ENCODE measurements at regions not wholly inside any gene's neighbourhood (a gene's known extent, or its start where the extent isn't known, plus 50 kb on each side); places are given as distances from the start of the nearest gene placed in this dataset.

- DNase-seq = no peak
Measured at GRCh38 chrX:2607113-2607512, 84.0 kb upstream of the CD99 start.

GRCh38 chrX:2600564-2600963, 90.5 kb upstream of the CD99 start:
- DNase-seq = no peak

DNA sequence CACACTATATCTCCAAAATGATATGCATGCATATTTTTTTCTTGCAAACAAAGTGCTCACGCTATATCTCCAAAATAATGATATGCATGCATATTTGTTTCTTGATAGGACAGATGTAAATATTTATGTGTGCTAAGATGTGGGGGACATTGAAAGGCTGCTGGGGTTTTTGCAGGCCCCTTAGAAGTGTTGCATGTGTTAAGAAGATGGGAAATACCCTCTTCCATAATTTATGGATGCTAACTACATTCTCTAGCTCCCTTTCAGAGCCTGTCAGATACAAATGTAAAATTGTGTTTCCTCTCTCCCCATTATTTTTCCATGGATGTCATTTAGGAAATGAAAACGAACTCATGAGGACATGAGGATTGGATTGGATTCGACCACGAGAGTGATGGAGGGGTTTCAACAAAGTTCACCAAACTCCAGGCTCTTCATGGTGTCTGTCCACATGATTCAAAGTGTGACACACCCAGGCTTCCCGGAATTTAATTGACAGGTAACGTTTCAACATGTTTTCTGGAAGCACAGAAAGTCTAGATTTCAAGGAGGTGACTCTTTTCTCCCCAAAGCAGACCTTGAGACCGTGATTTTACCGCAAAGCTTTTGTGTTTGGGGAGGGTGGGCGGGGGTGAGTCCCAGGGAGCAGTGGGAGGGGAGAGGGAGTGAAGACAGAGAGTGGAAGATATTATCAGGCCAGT, 94.4 kb upstream of the CD99 start:
- DNase-seq = no peak

DNA sequence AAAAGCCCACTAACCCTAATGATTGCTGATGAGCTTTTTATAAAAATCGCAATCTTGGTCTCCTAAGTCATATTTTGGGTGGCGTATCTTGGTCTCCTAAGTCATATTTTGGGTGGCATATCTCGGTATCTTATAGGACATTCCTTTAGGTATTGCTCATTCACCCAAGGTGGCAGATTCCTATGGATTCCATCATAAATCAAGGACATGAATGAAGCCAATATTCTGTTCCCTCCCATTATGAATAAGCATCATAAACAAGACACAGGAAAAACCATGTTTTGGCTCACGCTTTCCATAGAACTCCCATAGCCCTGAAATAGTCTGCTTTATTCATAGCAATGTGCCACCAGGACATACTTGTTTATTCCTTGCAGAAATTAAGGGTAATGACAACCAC, 95.0 kb upstream of the CD99 start:
- DNase-seq = no peak

DNA sequence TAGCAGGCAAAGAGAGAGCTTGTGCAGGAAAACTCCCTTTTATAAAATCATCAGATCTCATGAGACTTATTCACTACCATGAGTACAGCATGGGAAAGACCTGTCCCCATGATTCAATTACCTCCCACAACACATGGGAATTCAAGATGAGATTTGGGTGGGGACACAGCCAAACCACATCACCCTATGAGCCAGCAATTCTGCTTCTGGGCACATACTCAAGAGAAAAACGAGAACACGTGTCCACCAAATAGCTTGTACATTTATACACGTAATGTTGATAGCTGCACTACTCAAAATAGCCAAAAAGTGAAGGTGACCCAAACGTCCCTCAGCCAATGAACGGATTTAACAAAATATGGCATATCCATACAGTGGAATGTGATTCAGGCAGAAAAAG, 94.5 kb upstream of the DHRSX start:
- no peak for DNase-seq

GRCh38 chrX:2594491-2594890, 93.7 kb upstream of the DHRSX start:
- no peak for DNase-seq

GRCh38 chrX:2592279-2592678, 91.5 kb upstream of the DHRSX start:
- no peak for DNase-seq

DNA sequence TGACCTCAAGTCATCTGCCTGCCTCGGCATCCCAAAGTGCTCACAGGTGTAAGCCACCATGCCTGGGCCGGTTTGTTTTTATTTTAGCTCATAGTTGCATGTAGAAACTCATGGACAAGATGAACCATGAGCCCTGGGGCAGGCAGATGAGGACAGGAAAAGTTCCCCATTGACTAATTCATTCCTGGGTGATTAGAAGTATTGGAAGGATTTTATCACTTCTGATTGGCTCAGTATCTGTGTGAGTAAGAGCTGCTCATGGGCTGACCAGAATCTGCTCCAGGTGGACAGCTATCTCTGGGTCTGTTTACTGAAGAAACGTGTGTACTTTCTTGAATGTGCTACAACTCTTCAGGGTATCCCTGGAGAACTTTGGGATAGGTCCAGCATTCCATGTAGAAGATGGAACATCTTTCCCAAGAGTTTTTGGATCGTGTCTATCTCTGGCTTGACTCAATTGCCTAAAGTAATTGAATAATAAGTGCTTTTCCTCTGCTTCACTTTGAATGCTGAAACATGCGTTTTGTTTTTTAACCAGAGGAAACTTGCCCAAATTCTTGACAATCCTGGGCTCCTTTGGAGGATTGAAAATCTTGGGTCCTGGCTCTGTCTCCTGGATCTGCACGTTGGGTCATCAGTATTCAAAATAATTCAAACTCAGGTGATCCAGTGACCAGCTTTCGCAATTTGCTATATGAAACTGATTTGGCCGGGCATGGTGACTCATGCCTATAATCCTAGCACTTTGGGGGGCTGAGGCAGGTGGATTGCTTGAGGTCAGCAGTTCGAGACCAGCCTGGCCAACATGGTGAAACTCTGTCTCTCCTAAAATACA, 88.6 kb upstream of the DHRSX start:
- DNase-seq = no peak

- no peak for DNase-seq
Measured at GRCh38 chrX:2588049-2588448, 87.3 kb upstream of the DHRSX start.

- no peak for DNase-seq
Measured at GRCh38 chrX:2587146-2587545, 86.4 kb upstream of the DHRSX start.

DNA sequence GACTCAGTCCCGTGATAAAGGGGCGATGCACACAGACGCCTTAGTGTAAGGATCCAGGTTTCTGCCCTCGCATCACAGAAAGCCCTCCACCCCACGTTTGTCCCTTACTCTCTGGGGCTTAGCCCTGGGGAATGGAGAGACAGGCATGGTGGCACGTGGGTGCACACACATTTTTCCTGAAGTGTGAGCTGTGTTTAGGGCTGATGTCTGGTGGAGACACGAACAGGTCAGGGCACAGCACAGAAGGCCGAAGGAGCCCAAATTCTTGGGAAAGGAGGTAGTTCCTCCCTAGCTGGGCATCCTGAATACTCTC, 84.3 kb upstream of the DHRSX start:
- DNase-seq = no peak

DNA sequence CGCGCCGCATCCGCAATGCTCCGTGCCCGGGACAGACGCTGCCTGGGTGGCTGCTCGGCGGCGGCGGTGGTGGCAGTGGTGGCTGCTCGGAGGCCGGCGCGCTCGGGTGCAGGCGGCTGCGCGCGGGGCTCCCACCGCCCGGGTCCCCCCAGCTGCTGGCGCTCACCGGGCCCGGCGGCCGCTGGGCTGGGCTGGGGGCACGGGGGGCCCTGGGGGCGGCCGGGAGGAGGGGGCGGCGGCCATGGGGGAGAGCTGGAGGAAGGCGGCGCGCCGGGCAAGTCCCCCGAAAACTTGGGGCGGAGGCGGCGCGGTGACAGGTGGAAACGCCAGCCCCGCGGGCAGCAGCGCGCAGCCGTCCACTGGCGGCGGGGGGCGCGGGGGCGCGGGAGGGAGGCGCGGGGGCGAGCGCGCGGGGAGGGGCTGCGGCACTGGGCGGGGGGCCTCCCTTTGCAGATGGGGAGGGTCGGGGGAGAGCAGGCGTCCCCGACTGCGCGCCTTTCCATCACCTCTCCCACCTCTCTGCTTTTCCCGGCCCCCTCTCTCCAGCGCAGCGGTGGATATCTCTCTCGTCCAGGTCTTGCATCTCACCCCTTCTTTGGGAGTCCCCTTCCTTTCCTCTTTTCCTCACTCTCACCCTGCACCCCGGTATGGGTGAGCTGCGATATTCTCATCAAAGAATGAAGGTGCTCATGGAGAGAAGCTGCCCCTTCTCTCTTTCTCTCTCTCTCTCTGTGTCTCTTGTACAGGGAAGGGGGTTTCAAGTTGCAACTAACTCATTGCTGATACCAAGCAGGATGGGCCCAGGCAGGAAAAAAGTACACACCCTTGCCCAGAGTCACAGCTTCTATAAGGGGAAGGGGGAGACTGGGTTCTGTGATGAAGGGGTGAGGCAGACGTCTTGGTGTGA, 83.7 kb upstream of the DHRSX start:
- no peak for DNase-seq

- DNase-seq = no peak
Measured at GRCh38 chrX:2583194-2584162, 82.7 kb upstream of the DHRSX start.

DNA sequence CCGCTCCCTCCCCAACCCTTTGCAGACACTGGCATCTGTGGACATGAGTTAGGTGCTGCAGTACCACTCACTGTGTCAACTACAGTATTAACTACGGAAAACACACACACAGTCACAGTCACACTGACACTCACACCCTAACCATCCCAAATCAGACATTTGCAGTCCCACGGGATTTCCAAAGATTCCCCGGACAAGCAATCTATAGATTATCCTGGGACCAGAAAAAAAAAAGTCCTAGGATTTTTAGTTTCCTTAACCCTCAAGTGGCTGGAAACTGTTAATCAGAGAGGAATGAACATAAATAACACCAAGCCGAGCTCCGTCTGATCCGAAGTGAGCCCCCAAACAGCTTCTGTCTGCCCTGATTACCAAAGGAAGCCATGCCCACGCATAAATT, 81.9 kb upstream of the DHRSX start:
- DNase-seq = no peak

GRCh38 chrX:2581296-2581695, 80.5 kb upstream of the DHRSX start:
- DNase-seq = no peak

DNA sequence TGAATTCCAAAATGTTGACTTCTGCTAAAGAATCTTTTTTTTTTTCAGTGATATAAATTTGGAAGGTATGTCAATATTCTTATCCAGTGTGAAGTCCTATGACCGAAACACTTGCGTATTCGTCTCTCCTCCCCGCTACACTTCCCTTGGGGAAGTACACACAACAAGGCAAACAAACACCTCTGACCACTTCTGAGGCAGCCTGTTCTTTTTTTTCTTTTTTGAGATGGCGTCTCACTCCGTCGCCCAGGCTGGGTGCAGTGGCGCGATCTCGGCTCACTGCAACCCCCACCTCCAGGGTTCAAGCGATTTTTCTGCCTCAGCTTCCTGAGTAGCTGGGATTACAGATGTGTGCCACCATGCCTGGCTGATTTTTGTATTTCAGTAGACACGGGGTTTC, 78.1 kb upstream of the DHRSX start:
- no peak for DNase-seq

GRCh38 chrX:2577844-2578466, 77.2 kb upstream of the DHRSX start:
- peak; percentile 31 for DNase-seq

GRCh38 chrX:2576793-2577192, 76.0 kb upstream of the DHRSX start:
- DNase-seq = no peak

DNA sequence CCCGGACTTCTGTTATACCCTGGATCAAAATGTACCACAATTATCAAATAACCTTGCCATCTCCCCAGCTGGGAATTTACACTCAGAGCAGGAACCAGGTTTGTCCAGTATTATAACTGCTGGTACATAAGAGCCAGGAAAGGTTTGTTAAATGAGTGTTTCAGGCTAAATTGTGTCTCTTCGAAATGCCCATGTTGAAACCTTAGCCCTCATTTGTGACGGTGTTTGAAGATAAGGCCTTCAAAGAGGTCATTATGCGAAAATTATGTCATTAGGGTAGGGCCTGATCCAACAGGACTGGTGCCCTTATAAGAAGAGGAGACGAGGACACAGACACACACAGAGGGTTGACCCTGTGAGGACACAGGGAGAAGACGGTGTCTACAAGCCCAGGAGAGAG, 73.5 kb upstream of the DHRSX start:
- no peak for DNase-seq

- DNase-seq = no peak
Measured at GRCh38 chrX:2572740-2573139, 72.0 kb upstream of the DHRSX start.

DNA sequence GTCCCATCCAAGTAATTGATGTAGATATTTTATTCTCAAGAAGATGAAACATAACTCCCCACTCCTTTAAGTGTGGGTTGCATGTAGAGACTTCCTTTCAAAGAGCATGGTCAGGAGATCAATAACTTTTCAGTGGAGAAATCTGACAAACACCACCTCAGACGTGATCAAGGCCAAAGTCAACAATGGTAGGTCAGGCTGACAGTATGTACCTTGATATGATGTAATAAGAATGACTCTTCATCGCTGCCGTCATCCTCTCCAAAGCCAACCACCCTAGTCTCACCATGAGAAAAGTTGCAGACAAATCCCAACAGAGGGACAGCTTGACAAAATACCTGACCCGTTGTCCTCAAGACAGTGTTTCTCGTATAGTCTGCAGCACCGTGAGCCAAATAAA, 67.3 kb upstream of the DHRSX start:
- no peak for DNase-seq

- DNase-seq = no peak
Measured at GRCh38 chrX:2566055-2566454, 65.3 kb upstream of the DHRSX start.
